ENCODE measurements at regions not wholly inside any gene's neighbourhood (a gene's known extent, or its start where the extent isn't known, plus 50 kb on each side); places are given as distances from the start of the nearest gene placed in this dataset.

DNA sequence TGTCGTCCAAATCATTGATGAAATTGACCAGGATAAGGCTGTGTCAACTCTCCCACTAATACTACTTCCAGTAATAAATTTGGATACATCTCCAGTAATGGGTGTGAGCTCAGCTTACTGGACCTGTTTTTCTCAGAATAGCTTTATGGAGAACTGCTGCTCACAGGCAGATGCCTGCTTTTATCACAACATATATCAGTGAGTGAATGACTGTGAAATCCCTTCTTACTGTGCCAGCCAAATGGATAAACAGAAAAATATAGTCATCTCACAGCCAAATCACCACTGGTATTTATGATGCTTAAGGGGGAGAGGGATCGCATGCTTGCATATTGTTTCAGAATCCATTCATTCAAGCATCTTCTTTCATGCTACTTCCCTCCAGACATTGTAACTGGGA is 148.4 kb upstream of the PAPPA start:
- no peak for DNase-seq

DNA sequence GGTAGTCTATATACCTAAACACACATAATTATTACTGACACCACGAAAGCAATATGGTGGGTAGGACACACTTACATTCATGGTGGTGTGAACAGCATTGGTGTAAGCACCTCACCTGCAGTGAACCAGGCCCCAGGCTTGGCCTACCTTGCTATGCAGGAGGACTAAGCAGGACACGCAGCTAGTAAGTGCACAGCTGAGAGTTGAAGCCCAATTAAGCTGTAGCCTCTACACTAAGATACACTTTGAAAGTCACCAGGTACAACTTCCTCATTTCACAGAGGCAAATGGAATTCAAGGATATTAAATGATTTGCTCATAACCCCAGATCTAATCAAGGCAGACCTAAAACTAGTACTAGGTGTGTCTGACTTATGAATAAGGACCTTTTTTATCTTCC is 145.8 kb upstream of the PAPPA start:
- DNase-seq, result no peak

DNA sequence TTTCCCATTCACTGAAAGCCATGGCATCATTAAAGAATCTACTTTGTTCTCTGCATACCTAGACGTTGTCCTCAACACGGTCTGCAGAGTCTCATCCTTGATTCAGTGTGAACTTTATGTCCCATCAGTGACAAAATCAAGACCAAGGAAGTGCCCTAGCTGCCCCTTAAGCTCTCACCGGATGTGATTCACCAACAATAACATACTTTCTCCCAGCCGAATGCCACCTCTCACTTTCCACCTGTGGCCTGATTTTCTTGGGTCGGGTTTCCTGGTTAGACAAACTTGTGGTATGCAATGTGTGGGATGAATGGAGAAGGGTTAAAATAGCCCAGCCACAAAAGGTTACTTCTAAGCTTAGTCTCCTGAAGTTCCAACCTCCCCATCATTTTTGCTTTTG is 145.3 kb upstream of the PAPPA start:
- DNase-seq, result no peak

DNA sequence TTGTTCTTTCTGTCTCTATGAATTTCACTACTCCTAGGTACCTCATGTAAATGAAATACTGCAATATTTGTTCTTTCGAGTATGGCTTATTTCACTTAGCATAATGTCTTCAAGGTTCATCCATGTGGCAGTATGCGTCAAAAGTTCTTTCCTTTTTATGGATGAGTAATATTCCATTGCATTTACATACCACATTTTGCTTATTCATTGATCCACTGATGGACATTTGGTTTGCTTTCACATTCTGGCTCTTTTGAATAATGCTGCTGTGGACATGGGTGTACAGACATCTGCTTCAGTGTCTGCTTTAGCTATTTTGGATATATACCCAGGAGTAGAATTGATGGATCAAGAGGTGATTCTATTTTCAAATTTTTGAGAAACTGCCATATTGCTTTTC is 144.2 kb upstream of the PAPPA start:
- no peak for DNase-seq

DNA sequence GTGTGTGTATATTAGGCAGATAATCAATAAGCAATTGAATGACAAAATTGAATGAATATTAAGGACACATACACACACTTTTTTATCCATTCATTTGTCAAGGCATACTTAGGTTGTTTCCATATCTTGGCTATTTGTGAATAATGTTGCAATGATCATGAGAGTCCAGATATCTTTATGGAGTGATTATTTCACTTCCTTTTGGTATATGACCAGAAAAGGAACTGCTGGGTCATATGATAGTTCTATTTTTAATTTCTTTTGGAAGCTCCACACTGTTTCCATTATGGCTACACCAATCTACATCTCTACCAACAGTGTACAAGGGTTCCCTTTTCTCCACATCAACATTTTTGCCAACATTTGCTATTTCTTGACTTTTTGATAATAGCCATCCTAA is 137.7 kb upstream of the PAPPA start:
- no peak for DNase-seq

DNA sequence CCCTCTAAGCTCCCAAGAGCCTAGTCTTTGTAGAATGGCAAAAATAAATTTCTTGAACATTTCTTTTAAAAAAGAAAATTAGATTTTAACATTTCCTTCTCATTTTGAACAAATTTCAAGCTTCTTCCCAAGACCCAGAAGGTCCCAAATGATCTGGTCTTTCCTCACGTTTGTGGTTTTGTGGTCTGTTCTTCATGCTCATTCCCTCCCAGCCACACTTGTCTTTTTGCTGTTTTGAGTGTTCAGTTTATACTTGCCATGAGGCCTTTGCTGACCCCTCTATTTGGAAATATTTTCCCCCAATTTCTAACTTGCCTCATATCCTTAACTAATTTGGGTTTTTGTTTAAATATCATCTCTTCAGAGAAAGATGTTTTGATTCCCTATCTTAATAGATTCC is 133.4 kb upstream of the PAPPA start:
- no peak for DNase-seq

DNA sequence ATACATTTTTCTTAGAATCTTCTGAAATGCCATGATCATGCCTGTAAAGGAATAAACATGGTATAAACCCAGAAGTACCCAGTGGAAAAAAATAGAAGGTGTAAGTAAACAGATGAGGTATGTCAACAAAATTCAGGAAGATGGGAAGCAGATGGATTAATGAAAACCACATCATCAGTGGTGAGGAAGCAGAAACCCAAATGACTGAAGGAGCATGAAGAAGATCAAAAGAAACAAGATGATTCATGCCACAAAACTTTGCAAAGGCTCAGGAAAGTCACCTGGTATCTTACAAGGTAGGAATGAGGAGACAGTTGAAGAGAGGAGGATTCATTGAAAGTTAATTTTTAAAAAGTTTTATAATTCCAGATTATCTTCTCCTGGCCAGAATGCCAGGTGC is 132.8 kb upstream of the PAPPA start:
- no peak for DNase-seq

DNA sequence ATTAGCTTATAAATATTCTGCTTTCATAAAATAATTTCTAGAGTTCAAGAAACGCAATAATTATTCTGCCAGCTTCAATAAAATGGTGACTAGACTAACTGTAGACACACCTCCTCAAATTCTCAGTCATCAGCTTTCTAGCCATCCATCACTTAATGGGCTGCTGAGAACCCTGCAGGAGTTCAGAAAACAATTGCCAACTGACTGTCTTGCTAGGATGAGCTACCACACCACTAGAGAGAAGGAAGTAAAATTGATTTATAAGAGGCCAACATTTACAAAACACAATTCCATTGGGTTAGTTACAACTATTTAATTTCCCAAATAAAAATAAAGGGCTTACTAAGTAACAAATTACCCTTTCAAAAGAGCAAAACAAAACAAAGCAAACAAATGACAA is 126.5 kb upstream of the PAPPA start:
- DNase-seq, result no peak

DNA sequence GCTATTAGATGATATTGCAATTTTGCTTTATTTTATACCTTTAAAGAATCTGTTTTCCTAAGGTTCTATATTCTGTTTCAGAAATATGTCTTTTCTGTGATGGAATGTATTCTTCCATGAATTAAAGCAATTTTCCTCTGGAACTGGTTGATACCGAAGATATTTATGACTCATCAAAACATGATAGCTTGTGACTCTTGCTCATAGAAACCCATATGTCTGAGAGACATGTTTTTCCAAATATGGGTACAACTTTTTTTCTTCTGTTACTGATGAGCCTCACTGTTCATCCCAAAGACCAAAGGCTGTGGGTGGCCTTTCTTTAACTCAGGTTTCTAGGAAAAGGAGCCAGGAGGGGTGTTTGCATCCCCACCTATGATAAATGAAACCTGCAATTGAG is 126.1 kb upstream of the PAPPA start:
- DNase-seq, result no peak

DNA sequence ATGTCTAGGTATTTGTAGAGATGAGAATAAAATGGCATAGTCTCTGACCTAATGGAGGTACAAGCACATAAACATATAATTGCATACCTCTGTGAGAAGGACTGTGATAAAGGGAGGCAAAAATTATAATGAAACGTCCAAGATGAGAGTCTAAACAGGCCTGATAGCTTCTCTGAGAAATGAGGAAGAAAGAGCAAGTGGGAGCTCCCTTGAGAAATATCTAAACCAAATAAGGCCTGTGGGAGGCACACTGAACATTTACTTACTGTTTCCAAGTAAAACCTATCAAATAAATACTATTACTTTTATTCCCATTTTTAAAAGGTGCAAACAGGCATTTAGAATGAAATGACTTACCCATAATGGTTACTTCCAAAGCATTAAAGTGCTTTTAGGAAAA is 125.6 kb upstream of the PAPPA start:
- DNase-seq, result no peak

DNA sequence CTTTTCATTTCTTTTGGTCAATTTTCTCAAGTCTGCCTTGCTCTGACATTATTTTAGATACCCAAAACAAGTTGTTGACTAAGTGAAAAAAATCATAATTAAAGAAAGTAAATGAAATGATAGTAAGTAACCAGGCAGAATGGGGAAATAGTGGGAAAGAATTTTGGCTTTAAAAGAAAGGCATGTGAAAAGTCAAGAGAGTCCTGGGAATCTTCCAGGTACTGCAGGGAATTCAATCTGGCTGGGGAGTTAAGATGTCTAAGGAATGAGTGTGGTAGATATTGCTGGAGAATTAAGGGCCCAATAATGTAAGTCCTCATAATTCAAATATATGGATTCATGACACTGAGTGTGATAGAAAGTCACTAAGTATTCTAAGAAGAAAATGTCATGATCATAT is 123.1 kb upstream of the PAPPA start:
- no peak for DNase-seq

DNA sequence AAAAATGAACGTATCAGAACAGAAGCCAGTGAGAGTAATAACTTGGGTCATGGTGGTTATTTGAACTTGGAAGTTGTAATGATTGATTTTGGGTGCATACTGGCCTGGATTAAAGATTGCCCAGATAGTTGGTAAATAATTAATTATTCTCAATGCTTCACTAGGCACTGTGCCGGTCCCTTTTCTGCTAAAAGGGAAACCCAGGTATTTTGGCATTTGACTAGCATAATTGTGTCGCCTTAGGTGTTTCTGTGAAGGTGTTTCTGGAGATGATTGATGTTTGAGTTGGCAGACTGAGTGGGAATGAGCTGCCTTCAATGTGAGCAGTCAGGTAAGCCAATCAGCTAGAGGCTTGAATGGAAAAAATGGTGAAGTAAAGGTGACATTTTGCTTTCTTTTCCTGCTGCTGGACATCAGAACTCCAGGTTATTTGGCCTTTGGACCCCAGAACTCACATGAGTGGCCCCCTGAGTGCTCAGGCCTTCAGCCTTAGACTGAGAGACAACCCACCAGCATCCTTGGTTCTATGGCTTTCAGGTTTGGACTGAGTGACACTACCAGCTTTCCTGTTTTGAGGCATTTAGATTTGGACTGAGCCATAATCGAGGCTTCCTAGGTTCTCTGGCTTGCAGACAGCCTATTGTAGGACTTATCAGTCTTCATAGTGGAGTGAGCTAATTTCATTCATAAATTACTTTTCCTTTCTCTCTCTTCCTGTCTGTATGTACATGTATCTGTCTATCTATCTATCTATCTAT is 120.7 kb upstream of the PAPPA start:
- DNase-seq, result no peak

DNA sequence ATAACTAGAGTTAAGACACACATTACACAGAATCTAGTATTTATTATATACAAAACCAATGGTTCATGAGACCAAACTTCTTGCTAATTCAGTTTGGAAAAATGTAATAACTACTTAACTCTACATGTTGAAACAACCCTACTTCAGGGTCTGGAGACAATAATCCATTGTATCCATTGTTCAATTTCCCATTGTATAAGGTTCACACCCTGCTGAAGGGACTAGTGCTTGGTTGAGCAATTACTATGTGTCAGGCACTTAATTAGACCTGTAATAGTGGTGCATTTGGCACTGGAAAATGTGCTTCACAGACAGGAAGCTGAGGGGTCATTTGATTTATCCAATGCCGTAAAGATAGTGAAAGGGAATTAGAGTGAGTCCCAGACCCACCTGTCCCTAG is 114.3 kb upstream of the PAPPA start:
- DNase-seq, result no peak

DNA sequence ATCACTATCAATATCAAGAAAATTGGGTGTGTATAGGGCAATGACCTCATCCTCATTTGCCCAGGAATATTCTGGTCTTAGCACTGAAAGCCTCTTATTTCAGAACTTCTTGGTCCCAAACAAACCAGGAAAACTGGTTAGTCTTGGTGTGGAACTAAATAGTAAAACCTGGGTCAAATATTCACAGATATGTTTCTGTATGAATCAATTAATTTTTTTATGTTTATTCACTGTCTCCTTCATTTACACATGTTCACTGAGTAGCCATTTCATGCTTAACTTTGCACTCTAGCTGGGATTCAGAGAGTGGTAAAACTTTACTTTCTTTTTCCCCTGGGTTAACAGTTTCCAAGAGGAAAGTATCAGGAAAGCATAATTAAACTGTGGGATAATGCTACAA is 113.7 kb upstream of the PAPPA start:
- DNase-seq, result no peak

DNA sequence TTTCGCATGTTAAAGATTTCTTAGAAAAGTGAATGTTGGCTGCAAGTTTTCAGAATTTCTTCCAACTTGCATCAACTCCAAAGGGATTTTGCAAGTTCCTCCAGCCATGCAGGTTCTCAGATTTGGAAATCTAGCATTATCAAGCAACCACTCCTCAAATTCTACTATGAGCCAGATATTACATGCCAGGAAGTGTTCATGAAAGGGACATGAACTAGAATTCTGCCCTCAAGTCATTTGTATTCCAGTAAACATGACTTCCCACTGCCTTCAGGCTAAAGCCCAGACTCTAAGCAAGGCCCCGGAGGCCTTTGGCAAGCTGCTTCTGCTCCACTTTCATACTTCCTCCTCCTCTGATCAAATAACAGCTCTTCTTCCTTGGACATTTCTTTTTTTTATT is 111.3 kb upstream of the PAPPA start:
- no peak for DNase-seq

DNA sequence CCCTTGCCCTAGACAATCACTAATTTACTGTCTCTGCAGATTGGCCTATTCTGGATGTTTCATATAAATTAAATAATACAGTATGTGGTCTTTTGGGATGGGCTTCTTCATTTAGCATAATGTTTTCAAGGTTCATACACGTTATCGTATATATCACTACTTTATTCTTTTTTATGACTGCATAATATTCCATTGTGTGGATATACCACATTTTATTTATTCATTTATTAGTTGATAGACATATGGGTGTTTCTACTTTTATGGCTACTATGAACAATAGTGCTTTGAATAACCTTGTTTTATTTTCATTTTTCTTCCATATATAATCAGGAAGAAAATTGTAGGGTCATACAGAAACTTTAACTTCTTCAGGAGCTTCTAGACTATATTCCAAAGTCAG is 108.5 kb upstream of the PAPPA start:
- no peak for DNase-seq

DNA sequence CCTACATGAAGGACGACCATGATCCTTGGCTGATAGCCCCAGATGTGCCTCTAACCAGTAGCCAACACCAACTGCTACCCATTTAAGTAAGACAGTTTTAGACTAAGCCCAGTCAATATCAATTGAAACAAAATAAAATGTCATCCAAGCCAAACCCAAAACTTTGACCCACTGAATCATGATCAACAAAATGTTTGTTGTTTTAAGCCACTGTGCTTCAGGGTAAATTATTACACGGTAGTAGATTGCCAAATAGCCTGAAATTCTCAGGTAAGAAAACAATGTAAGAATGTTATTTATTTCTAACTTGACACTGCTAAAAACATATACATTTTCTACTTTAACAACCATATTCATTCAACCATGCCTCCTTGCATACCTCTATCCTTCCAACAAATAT is 105.5 kb upstream of the PAPPA start:
- no peak for DNase-seq

DNA sequence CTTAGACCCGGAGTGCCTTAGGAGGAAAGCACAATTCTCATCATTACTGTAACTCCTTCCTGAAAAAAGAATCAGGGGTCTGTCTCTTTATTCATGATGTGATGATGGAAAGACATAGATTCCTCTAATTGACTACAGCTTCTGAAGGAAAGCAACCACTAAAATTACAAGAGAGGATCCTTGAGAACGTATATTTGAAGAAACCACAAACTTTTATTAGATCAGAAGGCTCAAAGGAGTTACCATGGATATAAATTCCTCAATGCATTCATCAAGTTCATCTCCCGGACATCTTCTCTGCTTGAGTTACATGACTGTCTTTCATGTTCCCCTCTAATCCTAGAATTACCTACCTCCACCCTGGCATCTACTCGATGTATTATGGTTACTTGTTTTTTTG is 104.1 kb upstream of the PAPPA start:
- DNase-seq, result no peak

DNA sequence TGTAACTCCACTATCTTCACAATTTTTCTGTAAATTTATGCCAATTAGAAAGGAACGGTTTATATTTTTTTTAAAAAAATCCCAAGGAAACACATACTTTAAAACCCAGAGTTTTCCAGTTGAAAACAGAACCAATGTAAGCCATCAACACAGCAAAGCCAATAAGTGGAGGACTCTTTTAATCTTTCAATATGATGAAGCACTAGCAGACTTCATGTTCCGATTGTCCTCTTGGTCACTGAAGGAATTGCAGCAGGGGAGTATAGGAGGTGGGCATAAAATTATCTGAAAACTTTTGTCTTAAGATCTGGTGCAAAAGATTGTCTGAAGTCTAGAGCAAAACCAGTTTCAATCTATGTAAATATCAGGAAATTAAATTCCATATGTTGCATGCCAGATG is 102.1 kb upstream of the PAPPA start:
- no peak for DNase-seq

DNA sequence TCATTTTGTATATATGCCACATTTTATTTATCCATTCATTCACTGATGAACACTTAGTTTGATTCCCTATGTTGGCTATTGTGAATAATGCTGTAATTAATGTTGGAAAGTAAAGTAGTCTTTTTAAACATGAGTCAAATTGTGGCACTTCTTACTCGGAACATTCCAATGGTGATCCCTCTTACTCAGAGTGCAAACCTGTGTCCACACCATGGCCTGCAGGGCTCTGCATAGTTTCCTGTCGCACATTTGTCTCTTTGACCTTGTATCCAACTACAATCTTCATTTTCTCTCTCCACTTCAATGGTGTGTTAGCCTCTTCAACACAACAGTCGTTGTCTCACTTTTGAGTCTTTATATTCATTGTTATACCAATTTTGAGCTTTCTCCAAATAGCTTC is 98.1 kb upstream of the PAPPA start:
- DNase-seq, result no peak

DNA sequence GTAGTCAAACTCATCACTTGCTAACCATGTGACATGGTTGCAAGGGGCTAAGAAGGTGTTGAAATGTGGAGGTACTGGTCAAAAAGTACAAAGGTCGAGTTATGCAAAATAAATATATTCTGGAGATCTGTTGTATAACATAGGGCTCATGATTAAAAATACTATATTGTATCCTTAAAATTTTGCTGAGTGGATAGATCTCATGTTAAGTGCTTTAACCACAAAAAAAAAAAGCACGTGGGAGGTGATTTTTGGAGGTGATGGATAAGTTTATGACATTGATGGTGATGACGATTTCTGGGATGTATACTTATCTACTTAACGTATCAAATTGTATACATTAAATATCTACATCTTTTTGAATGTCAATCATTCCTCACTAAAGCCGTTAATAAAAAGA is 96.2 kb upstream of the PAPPA start:
- DNase-seq, result no peak

DNA sequence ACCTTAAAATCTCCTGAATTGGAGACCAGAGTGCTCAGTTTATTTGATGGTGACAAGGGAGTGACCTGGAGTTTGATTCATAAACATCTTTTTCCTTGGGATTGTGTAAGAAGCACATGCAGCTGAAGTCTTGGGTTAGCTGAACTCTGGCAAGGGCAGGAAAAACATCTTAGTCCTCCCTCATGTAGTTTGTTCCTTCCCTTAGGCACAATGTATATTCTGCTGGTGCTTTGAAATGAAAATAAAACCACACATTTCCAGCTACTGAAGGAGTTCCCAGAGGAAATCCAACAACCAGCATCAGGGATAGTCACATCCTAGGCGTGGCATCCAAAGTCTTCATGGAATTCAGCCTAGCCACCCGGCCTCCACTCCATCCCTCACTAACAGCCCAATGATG is 95.2 kb upstream of the PAPPA start:
- no peak for DNase-seq

DNA sequence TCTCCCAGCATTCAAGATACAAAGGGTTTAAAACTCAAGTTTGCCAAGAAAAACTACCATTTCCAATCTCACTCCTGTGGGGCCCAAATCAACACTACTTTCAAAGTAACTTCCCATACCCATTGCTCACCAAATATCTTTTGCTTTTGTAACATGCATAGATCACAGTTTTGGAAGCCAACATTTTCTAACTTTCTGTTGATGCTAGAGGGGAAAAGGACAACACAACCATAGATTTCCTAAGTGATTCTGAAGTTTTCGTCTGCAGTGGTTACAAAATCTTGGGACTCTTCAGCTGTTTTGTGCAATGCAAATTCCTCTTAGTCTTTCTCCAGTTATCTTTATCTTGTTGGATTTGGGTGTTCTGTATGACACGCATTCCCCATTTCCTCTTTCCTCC is 94.1 kb upstream of the PAPPA start:
- DNase-seq, result no peak

DNA sequence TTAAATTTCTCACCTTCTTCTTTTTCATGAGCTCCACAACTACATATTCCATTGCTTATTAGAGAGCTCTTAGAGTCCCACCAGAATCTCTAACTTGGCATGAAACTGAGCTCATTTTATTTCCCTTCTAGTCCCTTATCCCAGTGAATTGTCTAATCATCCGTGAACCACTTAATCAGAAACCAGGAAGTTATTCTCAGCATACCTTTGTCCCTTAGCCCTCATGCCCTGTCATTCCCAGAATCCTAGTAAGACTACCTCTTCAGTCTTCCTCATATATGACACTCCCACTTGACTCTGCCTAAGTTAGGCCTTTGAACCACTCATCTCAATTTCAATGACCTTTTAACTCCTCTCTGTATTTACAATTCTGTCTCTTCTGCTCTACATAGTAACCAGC is 93.0 kb upstream of the PAPPA start:
- DNase-seq, result no peak

DNA sequence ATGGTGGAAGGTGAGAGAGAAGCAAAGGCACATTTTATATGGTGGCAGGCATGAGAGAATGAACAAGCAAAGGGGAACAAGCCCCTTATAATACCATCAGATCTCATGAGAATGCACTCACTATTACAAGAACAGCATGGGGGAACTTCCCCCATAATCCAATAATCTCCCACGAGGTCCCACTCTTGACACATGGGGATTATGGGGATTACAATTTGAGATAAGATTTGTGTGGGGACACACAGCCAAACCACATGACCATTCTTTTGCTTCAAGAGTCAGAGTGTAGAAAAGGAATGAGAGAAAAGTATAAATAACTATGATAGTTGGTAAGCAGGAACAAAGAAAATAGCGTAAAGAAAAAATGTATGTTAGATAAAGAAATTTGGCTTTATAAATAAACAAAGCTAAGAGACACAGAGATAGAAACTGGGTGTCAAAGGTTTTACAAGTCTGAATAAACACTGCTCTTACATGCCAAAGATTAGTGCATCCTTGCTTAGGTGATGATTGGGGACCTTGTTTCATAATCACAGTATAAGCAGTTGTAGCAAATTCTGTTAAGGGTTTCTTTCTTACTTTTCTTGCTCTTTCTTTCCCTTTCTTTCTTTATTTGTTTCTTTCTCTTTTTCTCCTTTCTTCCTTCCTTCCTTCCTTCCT is 91.9 kb upstream of the PAPPA start:
- DNase-seq, result no peak

Measured in midbrain (tissue), 1 donor.